ENCODE measurements at regions not wholly inside any gene's neighbourhood (a gene's known extent, or its start where the extent isn't known, plus 50 kb on each side); places are given as distances from the start of the nearest gene placed in this dataset.

GRCh38 chr7:12821746-12822145, 134.3 kb downstream of the ARL4A start:
- no peak for TF ChIP-seq CSDC2 (CRISPR knock-in tag; IDR thresholded peaks at IDR 0.05)
- no peak for TF ChIP-seq ZNF565 (CRISPR knock-in tag; conservative IDR thresholded peaks at IDR 0.05; ENCODE audit: low read depth)
- TF ChIP-seq ESRRG (CRISPR knock-in tag; IDR thresholded peaks at IDR 0.05), result no peak
- no peak for TF ChIP-seq ARNTL (CRISPR knock-in tag; IDR thresholded peaks at IDR 0.05; ENCODE audit: borderline replicate concordance, low read depth)
- TF ChIP-seq TCF4 (CRISPR knock-in tag; IDR thresholded peaks at IDR 0.05; ENCODE audit: borderline replicate concordance), result no peak
- no peak for TF ChIP-seq PATZ1 (CRISPR knock-in tag; IDR thresholded peaks at IDR 0.05; ENCODE audit: borderline replicate concordance)
- TF ChIP-seq TSHZ2 (CRISPR knock-in tag; IDR thresholded peaks at IDR 0.05), result no peak
- TF ChIP-seq ZFP30 (CRISPR knock-in tag; IDR thresholded peaks at IDR 0.05), result no peak

All from SK-N-SH treated with all-trans-retinoic acid at 6 μM for 48 hours (cell line).